Activated CD8-positive, alpha-beta memory T cell treated with anti-CD3 and anti-CD28 coated beads for 4 hours (primary cell): ENCODE measurements at regions not wholly inside any gene's neighbourhood (a gene's known extent, or its start where the extent isn't known, plus 50 kb on each side); places are given as distances from the start of the nearest gene placed in this dataset.

Experiments
- DNase-seq, 2 donors: peaks; one replicate each; pipeline ENCODE4 v3.0.0-alpha.2; 2020; ENCODE audit warnings: low read depth in 2 of 2

DNA sequence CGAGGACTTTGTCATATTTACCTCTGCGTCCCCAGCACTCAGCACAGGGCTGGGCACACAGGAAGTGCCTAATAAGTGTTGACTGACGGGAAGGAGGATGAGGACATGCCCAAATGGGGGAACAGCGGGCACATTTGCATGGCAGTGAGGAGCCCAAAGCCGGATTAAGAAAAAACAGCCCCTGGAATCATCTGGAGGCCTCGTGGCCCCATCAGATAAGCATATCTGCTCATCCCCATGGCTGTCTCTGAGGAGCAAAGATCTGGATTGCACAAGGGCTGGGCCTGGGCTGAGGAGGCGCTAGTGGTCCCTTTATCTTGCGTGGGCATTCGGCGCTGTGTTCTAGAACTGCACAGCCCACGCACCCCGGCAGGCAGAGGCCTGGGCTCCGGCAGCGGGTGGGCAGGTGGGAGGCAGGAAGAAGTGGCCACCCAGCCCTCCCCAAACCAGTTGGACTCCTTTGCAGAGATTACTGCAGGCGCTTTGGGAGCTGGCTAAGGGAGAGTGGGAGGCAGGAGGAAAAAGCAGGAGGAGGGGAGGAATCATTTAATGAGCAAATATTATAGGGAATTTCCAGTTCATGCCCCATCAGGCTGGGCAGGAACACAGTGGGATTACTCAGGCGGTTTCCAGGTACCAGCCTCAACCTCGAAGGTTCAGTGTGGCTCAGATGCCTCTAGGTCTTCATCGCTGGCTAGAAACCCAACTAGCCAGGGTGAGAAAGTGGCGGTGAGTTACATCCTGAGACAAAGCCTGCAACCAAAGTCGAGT, 108.1 kb downstream of the CEBPB start:
- no peak for DNase-seq

DNA sequence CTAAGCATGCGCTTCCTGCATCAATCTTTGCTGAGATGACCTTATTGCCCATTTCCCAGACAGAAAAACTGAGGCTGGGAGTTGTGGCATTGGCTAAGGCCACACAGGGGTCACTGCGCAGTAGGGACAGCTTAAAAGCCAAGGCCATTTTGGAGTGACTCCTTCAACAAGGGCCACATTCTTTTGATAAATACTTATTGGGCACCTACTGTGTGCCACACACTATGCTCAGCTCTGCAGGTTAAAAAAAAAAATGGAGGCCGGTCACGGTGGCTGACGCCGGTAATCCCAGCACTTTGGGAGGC, 108.6 kb downstream of the CEBPB start:
- no peak for DNase-seq

DNA sequence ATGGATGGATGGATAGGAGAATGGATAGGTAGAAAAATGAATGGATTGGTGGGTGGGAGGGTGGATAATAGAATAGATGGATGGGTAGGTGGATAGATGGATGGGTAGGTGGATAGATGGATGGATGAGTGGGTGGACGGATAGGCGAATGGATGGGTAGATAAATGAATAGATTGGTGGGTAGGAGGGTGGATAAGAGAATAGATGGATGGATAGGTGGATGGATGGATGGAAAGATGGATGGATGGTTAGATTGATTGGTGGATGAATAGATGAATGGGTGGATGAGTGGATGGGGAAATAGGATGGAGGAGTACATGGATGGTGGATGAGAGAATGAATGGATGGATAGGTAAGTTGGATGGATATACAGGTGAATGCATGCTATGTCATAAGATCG, 110.5 kb downstream of the CEBPB start:
- no peak for DNase-seq

DNA sequence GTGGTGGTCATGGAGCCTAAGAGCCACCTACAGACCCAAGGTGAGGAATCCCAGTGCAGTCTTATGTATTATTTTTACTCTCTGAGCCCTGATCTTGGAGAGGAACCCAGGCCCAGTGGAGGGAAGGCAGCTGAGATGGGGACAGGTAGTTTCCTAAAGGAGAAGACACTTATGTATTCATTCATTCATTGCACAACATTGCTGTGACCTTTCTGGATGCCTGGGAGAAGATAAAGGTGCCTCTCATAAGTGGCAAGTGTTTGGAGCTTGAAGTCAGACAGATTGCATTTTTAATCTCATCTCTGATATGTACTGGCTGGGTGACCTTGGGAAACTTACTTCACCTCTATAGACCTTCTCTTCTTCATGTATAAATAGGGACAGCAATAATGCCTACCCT, 111.1 kb downstream of the CEBPB start:
- DNase-seq = no peak

DNA sequence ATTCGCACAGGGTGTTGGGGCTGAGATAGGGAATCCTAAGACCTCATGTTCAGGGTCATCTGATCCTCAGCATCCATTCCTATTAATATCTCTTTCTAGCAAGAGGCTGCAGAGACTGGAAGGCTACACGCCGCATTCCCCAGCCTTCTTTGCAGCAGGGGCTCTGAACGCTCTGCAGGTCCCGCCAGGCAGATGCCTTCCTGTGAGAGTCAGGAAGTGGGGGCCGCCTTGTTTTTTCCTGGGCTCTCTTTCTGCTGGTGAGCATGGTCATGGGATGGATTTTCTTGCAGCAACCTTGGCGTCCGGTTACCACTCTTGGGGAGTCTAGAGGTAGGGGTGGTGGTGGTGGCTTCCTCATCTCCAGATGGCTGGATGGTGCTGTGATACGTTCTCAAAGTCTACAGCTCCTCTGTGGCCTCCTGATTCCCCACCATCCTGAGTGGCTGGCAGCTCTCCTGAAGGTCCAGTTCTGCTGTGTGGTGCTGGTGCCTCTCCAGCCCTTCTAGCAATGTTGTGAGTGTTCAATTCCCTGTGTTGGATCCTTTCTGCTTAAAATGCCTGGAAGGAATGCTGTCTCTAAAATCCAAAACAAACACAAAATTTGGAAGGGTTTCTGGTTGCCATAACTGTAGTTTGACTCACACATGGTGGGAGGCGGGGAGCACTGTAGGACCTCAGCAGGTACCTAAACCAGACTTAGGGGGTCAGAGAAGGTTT, 111.9 kb downstream of the CEBPB start:
- no peak for DNase-seq

DNA sequence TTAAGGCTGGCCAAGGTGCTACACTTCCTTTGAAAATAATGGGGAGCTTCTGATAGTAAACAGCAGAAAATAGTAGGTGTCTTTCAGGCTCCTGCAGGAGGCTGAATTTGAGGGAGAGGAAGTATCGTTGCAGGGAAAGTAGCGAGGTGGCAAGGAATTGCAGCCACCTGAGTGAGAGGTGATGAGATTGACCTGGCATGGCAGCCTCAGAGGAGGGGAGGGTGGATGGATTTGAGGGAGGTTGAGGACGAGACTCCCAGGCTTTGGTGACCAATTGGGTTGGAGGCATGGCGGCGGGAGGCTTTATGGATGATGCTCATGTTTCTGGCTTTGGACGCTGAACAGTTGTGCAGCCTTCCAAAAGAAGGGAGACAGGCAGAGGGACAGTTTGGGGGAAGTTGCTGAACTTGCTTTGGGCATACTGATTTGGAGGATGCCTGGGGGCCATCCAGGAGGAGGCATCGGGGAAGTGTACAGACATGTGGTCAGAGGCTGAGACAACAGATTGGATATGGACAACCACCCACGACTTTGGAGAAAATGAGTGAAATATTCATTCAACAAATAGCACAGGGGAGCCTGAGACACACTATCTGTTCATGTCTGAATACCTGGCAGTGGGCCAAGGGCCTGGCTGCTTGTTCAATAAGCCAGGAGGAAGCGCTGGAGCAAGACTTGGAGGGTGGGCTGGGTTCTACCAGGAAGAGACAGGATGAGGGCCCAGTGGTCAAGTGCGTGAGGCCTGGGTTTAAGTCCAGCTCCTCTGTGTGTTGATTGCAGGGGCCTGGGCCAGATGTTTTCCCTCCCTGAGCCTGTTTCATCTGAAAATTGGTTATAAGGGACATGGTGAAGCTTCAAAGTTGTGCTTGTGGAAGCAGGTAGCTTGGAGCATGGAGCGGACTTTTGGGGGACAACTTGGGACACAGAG, 113.2 kb downstream of the CEBPB start:
- no peak for DNase-seq

DNA sequence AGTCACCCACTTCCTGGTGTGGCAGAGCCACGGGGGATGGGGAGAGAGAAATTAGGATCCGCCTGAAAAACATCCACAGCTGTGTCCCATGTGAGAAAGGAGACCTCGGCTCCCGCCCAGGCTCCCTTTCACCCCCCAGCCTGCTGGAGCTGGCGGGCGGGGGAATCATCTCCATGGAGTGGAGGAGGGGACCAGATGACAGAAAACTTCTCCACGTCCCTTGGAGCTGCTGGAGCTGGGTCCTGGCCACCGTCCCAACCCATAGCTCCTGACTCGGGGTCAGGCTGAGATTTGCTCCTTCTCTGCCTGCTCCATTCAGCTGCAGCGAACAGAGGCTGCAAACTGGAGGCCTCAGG, 113.8 kb downstream of the CEBPB start:
- DNase-seq = no peak

DNA sequence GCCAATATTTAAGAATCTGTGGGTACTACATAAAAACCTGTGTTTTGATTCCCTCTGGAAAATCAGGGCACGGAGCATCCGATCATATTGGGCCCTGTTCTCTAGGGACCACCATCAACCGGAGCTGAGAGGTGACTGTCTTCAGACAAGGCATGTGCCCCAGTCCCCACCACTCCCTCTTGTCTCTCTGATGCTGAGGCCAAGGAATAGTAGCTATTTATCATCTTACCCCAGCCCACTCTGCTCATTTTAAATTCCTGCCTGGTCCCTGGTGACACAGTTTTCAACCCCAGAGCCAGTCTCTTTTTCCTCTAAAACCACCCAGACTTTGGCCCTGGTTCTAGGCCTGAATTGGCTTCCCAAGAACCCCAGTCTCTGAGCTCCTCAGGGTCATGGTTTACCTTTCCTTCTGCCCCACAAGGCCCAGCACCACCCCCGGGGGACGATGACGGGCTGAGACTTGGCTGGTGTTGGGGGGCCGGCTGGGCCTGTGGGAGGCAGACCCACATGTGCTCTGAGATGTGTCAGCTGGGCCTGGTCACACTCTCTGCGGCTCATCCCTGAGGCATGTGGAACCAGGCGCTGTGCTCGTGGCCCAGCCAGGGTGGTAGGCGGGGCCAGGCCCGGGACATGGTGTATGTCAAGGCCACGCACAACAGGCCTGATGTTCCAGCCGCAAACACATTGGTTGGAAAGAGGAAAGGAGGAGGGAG, 114.4 kb downstream of the CEBPB start:
- DNase-seq = no peak

DNA sequence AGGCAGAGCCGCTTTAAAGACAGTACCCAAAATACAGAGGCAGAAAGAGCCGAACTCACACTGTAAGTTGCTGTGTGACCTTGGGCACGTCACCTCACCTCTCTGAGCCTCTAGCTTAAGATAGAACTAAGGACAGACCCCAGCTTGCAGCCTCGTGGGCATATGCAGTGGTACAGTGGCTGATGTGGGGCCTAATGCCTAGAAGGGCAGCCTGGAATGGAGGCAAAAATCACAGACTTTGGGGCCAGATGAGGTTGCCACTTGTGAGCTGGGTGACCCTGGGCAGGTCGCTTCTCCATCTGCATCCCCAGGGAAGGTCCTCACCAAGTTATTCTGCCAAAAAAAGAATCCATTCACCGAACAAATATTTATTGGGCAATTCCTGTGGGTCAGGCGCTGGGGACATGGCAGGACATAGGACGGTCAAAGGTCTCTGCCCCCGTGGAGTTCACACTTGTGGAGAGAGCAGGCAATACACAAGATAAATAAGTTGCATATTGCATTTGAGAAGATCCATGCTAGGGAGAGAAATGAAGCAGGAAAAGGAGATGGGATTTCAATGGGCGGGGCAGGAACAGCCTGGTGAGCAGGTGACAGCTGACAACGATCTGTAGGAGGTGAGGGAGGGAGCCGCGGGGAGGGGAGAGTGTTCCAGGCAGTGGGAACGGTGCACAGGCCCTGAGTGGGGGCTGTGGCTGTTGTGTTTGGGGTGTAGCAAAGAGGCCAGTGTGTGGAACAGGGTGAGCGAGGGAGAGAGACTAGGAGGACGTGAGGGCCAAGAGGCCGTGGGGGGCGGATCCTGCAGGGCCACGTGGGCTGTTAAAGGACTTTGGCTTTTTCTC, 115.2 kb downstream of the CEBPB start:
- DNase-seq = no peak

DNA sequence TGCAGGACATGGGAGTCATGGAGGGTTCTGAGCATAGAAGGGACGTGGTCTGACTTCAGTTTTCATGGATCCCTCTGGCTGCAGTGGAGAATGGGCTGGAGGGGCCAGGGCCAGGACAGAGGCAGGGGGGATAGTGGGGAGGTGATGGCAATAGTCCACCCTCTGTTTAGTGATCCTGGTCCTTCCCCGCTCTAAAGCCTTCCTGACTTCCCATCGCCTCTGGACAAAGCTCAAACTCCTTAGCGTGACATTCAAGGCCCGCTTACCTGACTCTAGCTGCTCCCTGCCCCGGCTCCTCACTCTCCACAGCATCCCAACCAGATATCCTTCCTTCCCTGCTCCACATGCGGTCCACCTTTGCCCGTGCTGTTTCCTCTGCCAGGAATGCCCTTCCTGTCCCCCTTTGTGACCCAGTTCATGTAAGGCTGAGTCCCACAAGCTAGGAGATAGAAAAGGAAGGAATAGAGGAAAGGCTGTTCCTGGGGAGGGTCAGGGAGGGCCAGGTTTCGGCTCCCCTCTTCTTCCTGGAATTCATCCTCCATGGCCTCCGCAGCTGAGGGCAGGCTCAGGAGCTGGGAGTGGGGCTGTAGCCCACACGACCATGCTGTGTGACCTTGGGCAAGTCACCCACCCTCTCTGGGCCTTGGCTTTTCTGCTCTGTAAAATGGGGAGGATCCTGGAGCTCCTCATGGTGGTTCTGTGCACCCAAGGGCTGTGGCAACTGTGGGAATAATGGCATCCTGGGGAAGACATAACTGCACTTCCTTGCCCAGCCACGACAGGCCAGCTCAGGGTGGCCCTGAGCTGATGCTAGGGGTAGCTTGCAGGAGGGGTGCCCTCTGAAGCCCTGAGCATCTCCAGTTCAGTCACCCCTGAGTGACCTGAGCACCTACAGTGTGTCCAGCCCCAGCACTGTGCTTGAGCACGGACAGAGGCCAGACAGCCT, 116.1 kb downstream of the CEBPB start:
- no peak for DNase-seq

DNA sequence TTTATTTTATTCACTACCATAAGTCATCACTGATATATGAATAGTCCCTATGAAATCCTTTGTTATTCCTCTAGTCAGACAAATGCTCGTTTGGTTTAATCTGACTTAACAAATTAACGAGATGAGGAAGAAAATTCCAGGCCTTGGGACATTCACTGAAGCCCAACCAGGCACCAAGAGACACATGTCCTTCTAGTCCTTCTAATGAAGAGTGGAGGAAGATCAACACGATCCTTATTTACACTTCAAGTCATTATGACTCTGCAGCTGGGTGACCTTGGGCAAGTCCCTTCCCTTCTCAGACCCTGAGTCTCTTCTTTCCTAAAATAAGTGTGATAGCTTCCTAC, 117.5 kb downstream of the CEBPB start:
- no peak for DNase-seq

DNA sequence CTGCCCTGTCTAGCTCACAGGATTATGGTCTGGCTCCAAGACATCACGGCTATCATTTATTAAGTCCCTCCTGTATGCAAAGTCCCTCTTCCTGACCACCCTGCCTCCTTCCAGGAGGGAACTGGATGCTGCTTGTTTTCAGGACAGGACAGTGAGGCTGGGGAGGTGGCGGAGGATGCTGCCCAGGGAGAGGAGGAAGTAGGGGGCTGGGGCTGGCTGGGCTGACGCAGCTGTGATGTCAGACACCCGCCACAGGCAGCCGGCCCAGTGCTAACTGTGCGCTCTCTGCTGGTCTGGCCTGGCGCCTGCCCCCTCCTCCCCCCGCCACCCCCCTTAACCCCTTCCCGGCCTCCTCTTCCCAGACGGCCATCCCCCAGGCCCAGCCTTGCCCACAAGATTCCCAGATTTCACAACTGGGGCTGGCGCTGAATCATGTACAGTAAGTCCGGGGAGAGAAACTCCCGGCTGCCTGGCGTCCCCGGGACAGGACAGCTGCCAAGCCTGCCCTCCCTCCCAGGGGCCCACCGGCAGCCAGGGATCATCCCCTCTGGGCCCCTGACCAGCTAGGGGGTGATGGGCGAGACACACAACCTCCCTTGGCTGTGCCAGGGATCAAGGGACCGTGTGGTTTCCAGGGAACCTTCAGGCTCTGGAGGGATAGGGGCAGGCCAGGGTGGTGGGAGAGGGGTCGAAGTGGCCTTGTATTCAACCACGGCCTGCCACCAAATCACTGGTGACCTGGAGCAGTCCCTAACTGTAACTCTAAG, 118.1 kb downstream of the CEBPB start:
- no peak for DNase-seq

DNA sequence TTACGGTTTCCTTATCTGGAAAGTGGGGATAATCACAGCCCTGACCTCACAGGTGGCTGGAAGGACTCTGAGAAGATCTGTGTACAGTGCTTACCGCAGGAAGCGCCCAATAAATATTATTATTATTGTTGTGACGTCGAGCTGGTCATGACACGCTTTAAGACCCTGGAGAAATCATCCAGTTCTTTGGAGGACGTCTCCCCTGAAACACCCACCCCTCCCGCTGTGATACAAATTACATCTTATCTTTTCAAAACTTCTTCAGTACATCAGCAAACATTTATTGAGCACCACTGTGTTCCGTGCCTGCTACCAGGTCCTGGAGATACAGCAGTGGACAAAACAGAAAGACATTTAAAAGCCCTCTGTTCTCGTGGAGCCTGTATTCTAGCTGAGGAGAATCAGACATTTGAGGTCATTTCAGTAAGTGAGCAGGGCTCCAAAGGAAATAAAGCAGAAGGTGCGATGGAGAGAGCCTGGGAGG, 118.7 kb downstream of the CEBPB start:
- no peak for DNase-seq

DNA sequence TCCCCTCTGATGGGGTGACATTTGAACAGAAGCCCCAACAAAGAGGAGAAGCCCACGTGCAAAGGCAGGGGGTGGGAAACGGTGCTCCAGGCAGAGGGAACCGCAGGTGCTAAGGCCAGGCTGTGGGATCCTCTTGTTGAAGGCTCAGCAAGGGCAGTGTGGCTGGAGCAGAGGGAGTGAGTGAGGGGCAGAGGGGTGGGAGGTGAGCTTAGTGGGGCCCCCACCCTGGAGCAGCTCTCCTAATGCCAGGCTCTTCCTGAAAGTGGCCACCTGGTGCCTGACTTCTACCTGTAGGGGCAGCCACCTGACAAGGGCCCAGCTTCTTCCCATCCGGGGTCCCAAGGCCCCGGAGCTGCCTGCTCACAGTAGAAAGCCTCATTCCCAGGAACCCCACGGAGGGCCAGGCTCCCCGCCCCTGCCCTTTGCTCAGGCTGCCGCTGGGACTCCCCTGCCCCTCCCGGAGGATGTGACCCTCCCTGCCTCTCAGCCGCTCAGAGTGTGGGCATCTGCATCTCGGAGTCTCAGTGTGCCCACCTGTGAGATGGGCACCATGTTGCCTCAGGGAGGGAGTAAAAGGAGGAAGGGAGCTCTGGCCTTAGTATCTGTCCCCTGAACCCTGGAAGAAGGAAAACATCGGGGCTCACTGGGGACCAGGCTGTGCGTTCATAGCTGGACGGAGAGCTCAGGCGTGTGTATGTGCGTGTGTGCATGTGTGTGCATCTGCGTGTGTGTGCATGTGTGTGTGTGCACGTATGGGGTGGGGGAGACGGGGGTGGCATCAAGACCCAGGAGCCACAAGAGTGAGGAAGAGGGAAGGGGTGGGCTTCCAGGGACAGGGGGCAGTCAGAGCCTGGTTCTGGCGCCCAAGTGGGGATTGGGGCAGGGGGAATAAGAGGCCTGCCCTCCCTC, 119.4 kb downstream of the CEBPB start:
- DNase-seq = no peak

DNA sequence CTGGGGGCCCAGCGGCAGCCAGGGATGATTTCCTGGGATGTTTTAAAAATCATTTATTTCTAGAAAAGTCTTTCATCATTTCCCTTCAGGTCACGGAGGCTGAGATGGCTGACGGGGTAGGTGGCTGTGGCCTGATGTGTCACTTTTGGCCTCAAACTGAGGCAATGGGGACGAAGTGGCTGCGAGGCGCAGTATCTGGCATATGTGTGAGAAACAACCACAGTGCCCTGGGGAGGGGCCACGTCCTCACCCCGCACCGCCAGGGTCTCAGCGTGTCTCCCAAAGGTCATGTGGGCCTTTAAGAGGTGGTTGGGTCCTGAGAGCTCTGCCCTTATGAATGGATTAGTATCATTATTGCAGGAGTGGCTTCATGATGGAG, 120.0 kb downstream of the CEBPB start:
- DNase-seq = no peak

DNA sequence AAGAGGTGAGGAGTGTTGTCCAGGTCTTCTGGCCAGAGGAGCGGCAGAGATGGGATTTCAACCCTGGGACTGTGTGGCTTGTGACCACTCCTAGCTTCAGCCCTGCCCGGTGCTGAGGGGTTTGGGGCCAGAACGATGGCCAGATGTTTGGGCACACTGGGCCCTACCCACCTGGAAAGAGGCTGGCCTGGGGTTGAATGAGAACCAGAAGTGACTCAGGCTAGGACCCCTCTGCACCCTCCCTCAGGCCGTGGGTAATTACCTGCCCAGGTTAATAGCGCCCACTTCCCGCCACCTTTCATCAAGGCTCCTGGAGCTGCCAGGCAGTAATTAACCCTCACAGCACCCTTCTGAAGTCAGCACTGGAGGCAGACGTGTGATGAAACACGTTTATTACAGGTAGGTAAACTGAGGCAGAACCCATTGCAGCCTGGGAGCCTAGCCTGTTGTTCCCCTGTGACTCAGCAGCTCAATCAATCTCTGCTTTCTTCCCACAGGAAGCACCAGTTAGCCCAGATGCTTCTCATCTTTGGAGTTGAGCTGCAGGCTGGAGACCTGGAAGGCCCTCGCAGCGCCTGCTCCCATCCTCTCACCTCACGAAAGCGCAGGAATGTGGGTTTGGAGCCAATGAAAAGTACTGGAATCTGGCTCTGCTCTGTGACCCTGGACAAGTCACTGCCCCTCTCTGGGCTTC, 120.8 kb downstream of the CEBPB start:
- no peak for DNase-seq

DNA sequence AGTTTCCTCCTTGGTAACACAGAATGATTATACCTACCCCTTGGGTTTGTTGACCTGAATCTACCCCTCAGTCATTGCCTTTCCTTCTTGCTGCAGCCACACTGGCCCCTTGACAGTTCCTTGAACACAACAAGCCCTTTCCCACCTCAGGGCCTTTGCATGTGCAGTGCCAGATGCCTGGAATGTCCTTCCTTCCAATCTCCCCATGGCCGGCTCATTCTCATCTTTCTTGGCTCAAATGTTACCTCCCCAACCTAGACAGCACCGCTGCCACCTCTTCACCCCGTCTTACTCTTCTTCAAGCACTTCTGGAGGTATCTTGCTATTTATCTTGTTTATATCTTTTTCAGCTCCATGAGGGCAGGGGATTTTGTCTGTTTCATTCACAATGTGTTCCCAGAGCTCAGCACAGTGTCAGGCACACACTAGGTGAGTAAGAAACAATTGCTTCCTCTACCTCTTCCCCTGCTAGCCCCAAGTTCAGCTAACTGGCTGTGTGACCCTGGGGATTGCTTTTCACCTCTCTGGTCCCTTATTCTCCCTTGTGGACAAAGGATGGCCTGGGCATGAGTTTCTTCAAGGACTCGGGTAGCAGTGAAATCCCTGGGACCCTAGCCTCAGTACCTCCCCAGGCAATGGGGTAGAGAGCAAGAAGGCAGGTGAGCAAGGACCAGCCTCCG, 121.5 kb downstream of the CEBPB start:
- DNase-seq = no peak
